Large intestine (tissue), 3 donors: ENCODE measurements at regions not wholly inside any gene's neighbourhood (a gene's known extent, or its start where the extent isn't known, plus 50 kb on each side); places are given as distances from the start of the nearest gene placed in this dataset.
"Not testable (repeated sequence)": the region's sequence is repeated elsewhere in the genome, so short reads cannot be mapped to it uniquely, and the experiment has no call there.

Experiments
- DNase-seq, 2 donors: peaks; one replicate each; pipeline versions ENCODE4 v3.0.0 to v3.0.0-alpha.2; 2013
- H3K27ac ChIP-seq: one replicate; pipeline ENCODE4 v1.5.1; 2013; ENCODE audit warnings: low read length
- H3K27me3 ChIP-seq: 2 replicates; pipeline ENCODE4 v1.6.1; 2013; ENCODE audit warnings: low read length; ENCODE audit not compliant: control insufficient read depth, insufficient read depth
- H3K36me3 ChIP-seq: 2 replicates; pipeline ENCODE4 v1.6.1; 2013; ENCODE audit warnings: low read length; ENCODE audit not compliant: control insufficient read depth, insufficient read depth
- H3K4me1 ChIP-seq: one replicate; pipeline ENCODE4 v1.6.1; 2013; ENCODE audit warnings: low read length; ENCODE audit not compliant: control insufficient read depth, insufficient read depth
- H3K4me3 ChIP-seq: one replicate; pipeline ENCODE4 v1.5.1; 2013; ENCODE audit warnings: low read length
- H3K9me3 ChIP-seq: one replicate; pipeline ENCODE4 v1.6.1; 2013; ENCODE audit warnings: mild to moderate bottlenecking, low read depth, low read length, moderate library complexity; ENCODE audit not compliant: control insufficient read depth
- WGBS: methylation state at CpG from one replicate; pipeline ENCODE4 v1.1.5; 2013; ENCODE audit warnings: low lambda C conversion rate; ENCODE audit not compliant: insufficient coverage; 5-methylcytosine and 5-hydroxymethylcytosine counted together

GRCh38 chr5:142522983-142523382, 162.9 kb downstream of the FGF1 start:
- 50% methylated on average over 2 of the region's 6 CpGs for WGBS
- no peak for DNase-seq
- Histone ChIP-seq H3K27ac (peak overlapping the region; percentile 83), H3K9me3 (no peaks in the 10 kb centered on the region), H3K36me3 (no peaks in the 10 kb centered on the region), H3K4me1 (peaks cover 22% of the 10 kb centered on the region), H3K4me3 (no peak overlapping the region), H3K27me3 (no peaks in the 10 kb centered on the region)

- Histone ChIP-seq H3K27me3 (no peaks in the 10 kb centered on the region), H3K27ac (peak overlapping the region; percentile 83), H3K4me1 (peaks cover 22% of the 10 kb centered on the region), H3K36me3 (no peaks in the 10 kb centered on the region), H3K4me3 (no peak overlapping the region), H3K9me3 (peaks cover 5% of the 10 kb centered on the region)
- DNase-seq, result peak; percentile 88 to 94
- no CpG with 5 or more reads among the region's 7 CpGs for WGBS
Measured at GRCh38 chr5:142521706-142522105, 164.2 kb downstream of the FGF1 start.

GRCh38 chr5:142520885-142521284, 165.0 kb downstream of the FGF1 start:
- Histone ChIP-seq H3K27ac (peak overlapping the region; percentile 74), H3K9me3 (peaks cover 5% of the 10 kb centered on the region), H3K4me1 (peaks cover 22% of the 10 kb centered on the region), H3K27me3 (no peaks in the 10 kb centered on the region), H3K4me3 (no peak overlapping the region), H3K36me3 (no peaks in the 10 kb centered on the region)
- WGBS, result no CpG with 5 or more reads among the region's 2 CpGs
- DNase-seq, result no peak

GRCh38 chr5:142519913-142520312, 166.0 kb downstream of the FGF1 start:
- H3K4me1 ChIP-seq, result peaks cover 22% of the 10 kb centered on the region
- H3K27ac ChIP-seq, DNase-seq, H3K36me3 ChIP-seq, H3K4me3 ChIP-seq, H3K9me3 ChIP-seq, H3K27me3 ChIP-seq: not testable (repeated sequence)
- WGBS, result no CpG with 5 or more reads among the region's 1 CpG

DNA sequence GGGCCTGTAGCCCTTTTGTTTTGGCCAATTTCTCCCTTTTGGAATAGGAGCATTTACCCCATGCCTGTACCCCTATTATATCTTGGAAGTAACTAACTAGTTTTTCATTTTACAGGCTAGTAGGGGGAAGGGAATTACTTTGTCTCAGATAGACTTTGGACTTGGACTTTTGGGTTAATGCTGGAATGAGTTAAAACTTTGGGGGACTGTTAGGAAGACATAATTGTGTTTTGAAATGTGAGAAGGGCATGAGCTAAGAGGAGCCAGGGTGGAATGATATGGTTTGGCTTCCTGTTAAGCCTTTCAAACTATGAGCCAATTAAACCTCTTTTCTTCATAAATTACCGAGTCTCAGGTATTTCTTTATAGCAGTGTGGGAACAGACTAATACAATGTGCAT, 168.1 kb downstream of the FGF1 start:
- peak in 1 of 2 donors; percentile 30 for DNase-seq
- H3K9me3 ChIP-seq, result peaks cover 5% of the 10 kb centered on the region
- H3K4me3 ChIP-seq, result no peak overlapping the region
- H3K27ac ChIP-seq, result no peak overlapping the region
- no peaks in the 10 kb centered on the region for H3K36me3 ChIP-seq
- no CpG with 5 or more reads among the region's 1 CpG for WGBS
- H3K4me1 ChIP-seq, result peaks cover 19% of the 10 kb centered on the region
- no peaks in the 10 kb centered on the region for H3K27me3 ChIP-seq

DNA sequence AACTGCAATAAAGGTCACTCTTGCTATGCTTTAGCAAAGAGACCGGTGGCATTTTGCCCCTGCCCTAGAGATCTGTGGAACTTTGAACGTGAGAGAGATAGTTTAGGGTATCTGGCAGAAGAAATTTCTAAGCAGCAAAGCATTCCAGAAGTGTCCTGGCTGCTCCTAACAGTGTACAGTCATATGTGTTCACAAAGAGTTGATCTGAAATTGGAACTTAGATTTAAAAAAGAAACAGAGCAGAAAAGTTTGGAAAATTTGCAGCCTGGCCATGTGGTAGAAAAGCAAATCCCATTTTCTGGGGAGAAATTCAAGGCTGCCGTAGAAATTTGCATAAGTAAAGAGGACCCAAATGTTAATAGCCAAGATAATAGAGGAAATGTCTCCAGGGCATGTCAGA, 169.2 kb downstream of the FGF1 start:
- H3K27ac ChIP-seq, result no peak overlapping the region
- 100% methylated on average over 1 of the region's 3 CpGs for WGBS
- peaks cover 5% of the 10 kb centered on the region for H3K9me3 ChIP-seq
- peaks cover 28% of the 10 kb centered on the region for H3K4me1 ChIP-seq
- H3K36me3 ChIP-seq, result no peaks in the 10 kb centered on the region
- no peak for DNase-seq
- H3K27me3 ChIP-seq, result no peaks in the 10 kb centered on the region
- no peak overlapping the region for H3K4me3 ChIP-seq

GRCh38 chr5:142515036-142515435, 170.9 kb downstream of the FGF1 start:
- Histone ChIP-seq H3K27ac (no peak overlapping the region), H3K9me3 (peaks cover 5% of the 10 kb centered on the region), H3K27me3 (no peaks in the 10 kb centered on the region), H3K4me1 (peaks cover 20% of the 10 kb centered on the region), H3K36me3 (no peaks in the 10 kb centered on the region), H3K4me3 (no peak overlapping the region)
- DNase-seq, result no peak
- WGBS, result no CpG with 5 or more reads among the region's 2 CpGs

GRCh38 chr5:142514196-142514595, 171.7 kb downstream of the FGF1 start:
- H3K9me3 ChIP-seq, result peaks cover 5% of the 10 kb centered on the region
- peaks cover 22% of the 10 kb centered on the region for H3K4me1 ChIP-seq
- WGBS, result no CpG with 5 or more reads among the region's 3 CpGs
- H3K27ac ChIP-seq, result no peak overlapping the region
- H3K27me3 ChIP-seq, result no peaks in the 10 kb centered on the region
- no peak overlapping the region for H3K4me3 ChIP-seq
- H3K36me3 ChIP-seq, result no peaks in the 10 kb centered on the region
- no peak for DNase-seq

DNA sequence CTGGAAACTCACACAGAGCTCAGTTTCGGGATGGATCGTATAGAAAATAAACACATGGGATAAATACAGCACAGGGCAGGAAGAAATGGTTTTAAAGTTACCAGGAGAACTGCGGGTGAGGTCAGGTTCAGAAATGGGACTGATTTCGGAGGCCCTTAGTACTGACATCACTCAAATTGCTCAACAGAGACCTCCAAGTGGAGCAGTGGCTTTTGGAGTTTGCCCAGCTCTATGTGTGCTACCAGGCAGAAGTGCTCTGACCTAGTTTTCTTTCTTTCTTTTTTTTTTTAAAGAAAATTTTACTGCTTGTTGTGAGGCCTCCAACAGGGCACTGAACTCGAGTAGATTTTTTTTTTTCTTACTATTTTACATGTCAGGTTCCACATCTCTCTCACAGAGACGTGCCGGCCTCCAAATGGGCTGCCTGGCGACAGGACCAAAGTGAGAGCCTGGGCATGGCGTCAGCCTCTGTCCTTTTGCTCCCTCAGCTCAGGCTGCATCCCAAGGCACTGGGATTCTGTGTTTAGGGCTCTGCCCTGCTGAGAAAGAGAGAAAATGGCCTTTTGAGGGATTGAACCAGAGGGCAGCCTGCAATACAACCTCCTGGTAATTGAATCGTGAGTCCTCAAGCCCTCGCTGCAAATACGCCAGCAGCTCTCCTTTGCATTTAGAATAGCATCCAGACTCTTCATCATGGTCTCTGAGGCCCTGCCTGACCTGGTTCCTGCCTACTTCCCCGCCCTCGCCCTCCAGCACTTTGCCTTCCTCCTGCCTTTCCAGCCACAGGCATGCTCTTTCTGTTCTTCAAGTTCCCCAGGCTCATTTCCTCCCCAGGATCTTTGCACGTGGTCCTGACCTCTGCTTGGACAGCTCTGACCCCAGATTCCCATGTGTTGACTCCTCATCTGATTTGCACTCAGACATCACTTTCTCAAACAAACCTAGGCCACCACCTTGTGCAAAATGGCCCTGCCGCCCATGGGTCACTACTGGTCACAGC, 173.5 kb downstream of the FGF1 start:
- no CpG with 5 or more reads among the region's 16 CpGs for WGBS
- Histone ChIP-seq H3K4me1 (peaks cover 40% of the 10 kb centered on the region), H3K27ac (peak overlapping the region; percentile 68)

DNA sequence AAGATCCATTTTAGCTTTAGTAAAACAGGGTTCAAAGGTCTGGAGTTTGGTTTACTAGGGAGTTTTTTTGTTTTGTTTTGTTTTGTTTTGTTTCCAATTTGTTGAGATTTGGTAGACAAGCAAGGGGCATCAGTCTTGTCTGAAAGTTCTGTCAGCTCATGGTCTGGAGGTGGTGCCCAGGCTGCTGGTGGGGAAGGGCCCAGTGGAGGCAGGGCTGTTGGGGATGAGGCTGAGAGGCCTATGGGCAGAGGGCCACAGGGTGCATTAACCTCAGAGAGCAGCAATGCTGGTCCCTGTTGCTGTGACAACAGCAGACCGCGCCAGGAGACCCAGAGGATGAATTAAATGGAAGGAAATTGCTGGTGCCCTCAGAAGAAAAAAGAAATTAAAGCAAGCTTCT, 174.5 kb downstream of the FGF1 start:
- Histone ChIP-seq H3K9me3 (no peaks in the 10 kb centered on the region), H3K27me3 (no peaks in the 10 kb centered on the region), H3K4me1 (peaks cover 45% of the 10 kb centered on the region), H3K27ac (peak overlapping the region; percentile 68), H3K36me3 (no peaks in the 10 kb centered on the region), H3K4me3 (no peak overlapping the region)
- DNase-seq, result no peak
- WGBS, result 100% methylated on average over 2 of the region's 2 CpGs

More for the DNA sequence above, 173.5 kb downstream of the FGF1 start:
- H3K27me3 ChIP-seq, result no peaks in the 10 kb centered on the region
- no peaks in the 10 kb centered on the region for H3K36me3 ChIP-seq
- DNase-seq, result peak; percentile 65 to 73
- peaks cover 5% of the 10 kb centered on the region for H3K9me3 ChIP-seq
- no peak overlapping the region for H3K4me3 ChIP-seq
